ENCODE measurements at regions not wholly inside any gene's neighbourhood (a gene's known extent, or its start where the extent isn't known, plus 50 kb on each side); places are given as distances from the start of the nearest gene placed in this dataset.

DNA sequence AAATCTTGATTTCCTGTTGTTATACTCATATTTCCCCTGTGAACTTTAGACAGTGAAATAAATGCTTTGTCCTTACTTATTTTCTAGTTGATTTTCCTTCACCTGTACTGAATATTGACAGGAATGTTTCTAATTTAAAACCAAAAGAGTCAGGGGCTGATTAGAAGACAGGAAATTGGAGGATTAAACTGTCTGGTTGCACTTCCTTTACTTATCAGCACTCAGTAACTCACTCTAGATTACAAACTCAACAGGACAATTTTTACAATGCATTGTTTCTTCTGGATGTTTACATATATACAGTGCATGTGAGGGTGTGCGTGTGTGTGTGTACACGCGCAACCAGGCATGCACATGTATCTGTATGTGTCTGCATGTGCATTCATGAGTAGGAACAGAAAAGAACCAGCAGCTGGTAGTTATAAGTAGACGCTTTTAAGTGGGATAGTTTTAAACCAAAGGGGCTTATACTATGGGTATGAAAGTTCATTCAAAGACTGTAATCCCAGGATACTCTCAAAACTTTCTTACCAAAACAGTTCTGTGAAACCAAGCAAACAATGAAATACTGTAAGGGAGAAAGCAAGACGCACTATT is 212.0 kb upstream of the NFIA start:
- TF ChIP-seq, protein P1, sequence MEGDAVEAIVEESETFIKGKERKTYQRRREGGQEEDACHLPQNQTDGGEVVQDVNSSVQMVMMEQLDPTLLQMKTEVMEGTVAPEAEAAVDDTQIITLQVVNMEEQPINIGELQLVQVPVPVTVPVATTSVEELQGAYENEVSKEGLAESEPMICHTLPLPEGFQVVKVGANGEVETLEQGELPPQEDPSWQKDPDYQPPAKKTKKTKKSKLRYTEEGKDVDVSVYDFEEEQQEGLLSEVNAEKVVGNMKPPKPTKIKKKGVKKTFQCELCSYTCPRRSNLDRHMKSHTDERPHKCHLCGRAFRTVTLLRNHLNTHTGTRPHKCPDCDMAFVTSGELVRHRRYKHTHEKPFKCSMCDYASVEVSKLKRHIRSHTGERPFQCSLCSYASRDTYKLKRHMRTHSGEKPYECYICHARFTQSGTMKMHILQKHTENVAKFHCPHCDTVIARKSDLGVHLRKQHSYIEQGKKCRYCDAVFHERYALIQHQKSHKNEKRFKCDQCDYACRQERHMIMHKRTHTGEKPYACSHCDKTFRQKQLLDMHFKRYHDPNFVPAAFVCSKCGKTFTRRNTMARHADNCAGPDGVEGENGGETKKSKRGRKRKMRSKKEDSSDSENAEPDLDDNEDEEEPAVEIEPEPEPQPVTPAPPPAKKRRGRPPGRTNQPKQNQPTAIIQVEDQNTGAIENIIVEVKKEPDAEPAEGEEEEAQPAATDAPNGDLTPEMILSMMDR (IDR thresholded peaks at IDR 0.05): no peak
- TF ChIP-seq POLR2AphosphoS5 (IDR thresholded peaks at IDR 0.05): no peak
- TF ChIP-seq POLR2A (IDR thresholded peaks at IDR 0.05): no peak
- TF ChIP-seq EP300 (IDR thresholded peaks at IDR 0.05): no peak
